ENCODE measurements at regions not wholly inside any gene's neighbourhood (a gene's known extent, or its start where the extent isn't known, plus 50 kb on each side); places are given as distances from the start of the nearest gene placed in this dataset.

- TF ChIP-seq, protein P1, sequence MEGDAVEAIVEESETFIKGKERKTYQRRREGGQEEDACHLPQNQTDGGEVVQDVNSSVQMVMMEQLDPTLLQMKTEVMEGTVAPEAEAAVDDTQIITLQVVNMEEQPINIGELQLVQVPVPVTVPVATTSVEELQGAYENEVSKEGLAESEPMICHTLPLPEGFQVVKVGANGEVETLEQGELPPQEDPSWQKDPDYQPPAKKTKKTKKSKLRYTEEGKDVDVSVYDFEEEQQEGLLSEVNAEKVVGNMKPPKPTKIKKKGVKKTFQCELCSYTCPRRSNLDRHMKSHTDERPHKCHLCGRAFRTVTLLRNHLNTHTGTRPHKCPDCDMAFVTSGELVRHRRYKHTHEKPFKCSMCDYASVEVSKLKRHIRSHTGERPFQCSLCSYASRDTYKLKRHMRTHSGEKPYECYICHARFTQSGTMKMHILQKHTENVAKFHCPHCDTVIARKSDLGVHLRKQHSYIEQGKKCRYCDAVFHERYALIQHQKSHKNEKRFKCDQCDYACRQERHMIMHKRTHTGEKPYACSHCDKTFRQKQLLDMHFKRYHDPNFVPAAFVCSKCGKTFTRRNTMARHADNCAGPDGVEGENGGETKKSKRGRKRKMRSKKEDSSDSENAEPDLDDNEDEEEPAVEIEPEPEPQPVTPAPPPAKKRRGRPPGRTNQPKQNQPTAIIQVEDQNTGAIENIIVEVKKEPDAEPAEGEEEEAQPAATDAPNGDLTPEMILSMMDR (IDR thresholded peaks at IDR 0.05): no peak
- Histone ChIP-seq H3K4me1 (ENCODE audit: low read depth) (no peaks in the 10 kb centered on the region), H3K9me3 (no peaks in the 10 kb centered on the region), H3K36me3 (ENCODE audit: low read depth) (no peaks in the 10 kb centered on the region), H3K4me3 (no peak overlapping the region)
- ATAC-seq (no peak), DNase-seq (no peak)
- intact Hi-C loops (cut with DNase I, micrococcal nuclease): no loop called here
Measured at GRCh38 chr6:110033101-110033500, 55.0 kb downstream of the GPR6 start.

DNA sequence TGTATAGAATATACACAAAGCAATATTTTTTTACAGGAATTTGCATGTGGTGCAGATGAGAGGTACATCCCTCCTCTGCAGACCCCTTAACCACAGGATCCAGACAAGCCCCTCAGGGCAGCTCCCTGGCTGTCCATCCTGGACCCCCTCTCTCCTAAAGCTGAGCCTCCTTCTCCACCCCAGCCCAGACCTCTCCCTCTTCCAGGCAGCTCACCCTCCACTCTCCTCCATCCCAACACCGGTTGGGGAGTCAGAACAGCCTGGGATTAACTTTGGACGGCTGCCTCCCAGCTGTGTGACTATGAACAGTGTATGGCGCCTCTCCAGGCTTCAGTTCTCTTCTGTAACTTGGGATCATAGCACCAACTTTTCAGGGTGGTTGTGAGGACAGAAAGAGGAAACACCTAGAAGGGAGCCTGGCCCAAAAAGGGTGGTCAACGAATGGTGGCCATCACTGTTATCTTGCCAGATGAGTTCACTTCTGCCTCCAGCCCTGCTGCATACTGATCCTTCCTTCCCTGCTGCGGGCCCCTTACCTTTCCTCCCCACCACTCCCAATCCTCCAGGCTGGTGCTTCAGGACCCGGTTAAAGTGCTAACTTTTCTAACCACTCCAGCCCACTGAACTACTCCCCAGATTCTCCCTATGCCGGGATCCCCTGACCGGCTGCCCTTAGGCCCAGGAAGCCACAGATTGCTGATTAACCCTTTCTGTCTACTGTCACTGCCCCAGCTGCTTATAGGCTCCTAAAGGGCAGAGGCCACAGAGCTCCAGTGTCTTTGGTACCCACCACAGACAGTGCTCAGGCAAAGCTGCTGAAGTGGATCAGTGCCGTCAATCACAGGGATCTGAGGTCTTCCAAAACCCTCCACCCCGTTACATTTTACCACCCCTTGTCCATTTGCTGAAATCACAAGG is 55.9 kb downstream of the GPR6 start:
- no peak for DNase-seq
- no peak for ATAC-seq
- TF ChIP-seq, protein P1 (IDR thresholded peaks at IDR 0.05): no peak
- Histone ChIP-seq H3K9me3 (no peaks in the 10 kb centered on the region), H3K4me1 (ENCODE audit: low read depth) (no peaks in the 10 kb centered on the region), H3K36me3 (ENCODE audit: low read depth) (no peaks in the 10 kb centered on the region), H3K4me3 (no peak overlapping the region)
- intact Hi-C loops (cut with DNase I, micrococcal nuclease): no loop called here

DNA sequence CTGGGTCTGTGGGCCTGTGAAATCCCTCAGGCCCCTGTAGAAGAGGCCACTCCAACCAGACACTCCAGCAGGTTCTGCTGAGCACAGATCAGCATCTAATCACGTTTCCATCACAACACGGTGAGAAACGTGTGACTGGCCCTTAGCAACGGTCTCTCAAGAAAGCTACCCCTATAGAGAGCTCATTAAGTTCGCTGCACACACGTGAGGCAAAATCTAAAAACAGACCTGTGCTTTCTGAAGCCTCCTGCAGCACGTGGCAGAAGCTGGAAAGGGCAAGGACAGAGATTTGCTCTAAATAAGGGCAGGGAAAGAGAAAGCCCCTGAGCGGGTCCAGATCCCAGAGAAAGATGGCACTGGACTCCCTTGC is 56.5 kb downstream of the GPR6 start:
- no peaks in the 10 kb centered on the region for H3K36me3 ChIP-seq (ENCODE audit: low read depth)
- ATAC-seq (no peak), DNase-seq (no peak)
- H3K4me1 ChIP-seq (ENCODE audit: low read depth): no peaks in the 10 kb centered on the region
- H3K4me3 ChIP-seq: no peak overlapping the region
- no peaks in the 10 kb centered on the region for H3K9me3 ChIP-seq
- intact Hi-C loops (cut with DNase I, micrococcal nuclease): no loop called here
- TF ChIP-seq, protein P1 (IDR thresholded peaks at IDR 0.05): no peak

- TF ChIP-seq, protein P1 (IDR thresholded peaks at IDR 0.05): no peak
- no peaks in the 10 kb centered on the region for H3K9me3 ChIP-seq
- ATAC-seq (no peak), DNase-seq (no peak)
- H3K4me3 ChIP-seq: no peak overlapping the region
- H3K36me3 ChIP-seq (ENCODE audit: low read depth): no peaks in the 10 kb centered on the region
- intact Hi-C loops (cut with DNase I, micrococcal nuclease): no loop called here
- H3K4me1 ChIP-seq (ENCODE audit: low read depth): no peaks in the 10 kb centered on the region
Measured at GRCh38 chr6:110035321-110035720, 57.2 kb downstream of the GPR6 start.

DNA sequence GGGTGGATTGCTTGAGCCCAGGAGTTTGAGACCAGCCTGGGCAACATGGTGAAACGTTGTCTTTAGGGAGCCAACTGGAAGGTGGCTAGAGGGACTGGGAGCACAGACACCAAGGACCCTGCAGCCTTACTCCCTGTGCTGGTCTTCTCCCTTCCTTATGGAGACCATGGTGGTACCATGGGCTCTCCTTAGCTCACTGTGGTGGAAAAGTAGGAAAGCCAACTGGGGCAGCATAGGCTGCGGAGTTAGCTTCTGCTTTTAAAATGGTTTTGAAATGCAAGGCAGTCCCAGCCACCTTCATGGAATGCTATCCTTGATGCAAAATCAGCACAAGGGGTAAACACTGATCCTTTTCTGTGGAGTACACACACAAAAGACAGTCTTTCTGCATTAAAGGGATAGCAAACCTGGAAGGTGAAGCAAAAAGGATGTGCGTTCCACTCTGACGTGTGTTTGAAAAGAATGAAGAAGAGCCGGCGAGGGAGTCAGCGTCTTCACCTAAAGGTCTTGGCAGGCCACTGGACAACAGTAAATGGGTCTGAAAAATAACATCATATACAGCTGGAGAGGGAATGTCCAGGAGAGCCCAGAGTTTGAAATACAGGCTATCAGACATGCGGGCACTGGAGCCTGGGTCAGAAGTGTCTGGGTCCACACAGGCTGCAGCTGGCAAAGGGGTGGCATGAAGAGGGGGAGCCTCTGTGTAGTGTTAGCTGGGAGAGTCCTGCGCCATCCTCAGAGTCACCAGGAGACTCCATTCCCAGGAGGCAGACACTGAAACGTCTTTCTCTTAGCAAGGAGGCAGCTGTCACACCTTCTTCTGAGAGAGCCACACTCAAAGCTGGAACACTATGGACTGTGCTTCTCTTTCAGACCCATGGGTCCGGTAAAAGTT is 58.5 kb downstream of the GPR6 start:
- no peak for ATAC-seq
- H3K9me3 ChIP-seq: no peaks in the 10 kb centered on the region
- H3K4me3 ChIP-seq: no peak overlapping the region
- intact Hi-C loops (cut with DNase I, micrococcal nuclease): no loop called here
- H3K4me1 ChIP-seq (ENCODE audit: low read depth): no peaks in the 10 kb centered on the region
- no peaks in the 10 kb centered on the region for H3K36me3 ChIP-seq (ENCODE audit: low read depth)
- TF ChIP-seq, protein P1 (IDR thresholded peaks at IDR 0.05): no peak
- DNase-seq: no peak
